NCI-H2081 (cell line): ENCODE measurements at regions not wholly inside any gene's neighbourhood (a gene's known extent, or its start where the extent isn't known, plus 50 kb on each side); places are given as distances from the start of the nearest gene placed in this dataset.
"Not testable (repeated sequence)": the region's sequence is repeated elsewhere in the genome, so short reads cannot be mapped to it uniquely, and the experiment has no call there.

Experiments
- DNase-seq, 2 experiments: peaks; one replicate each; lab custom pipeline; 2025; lab: John Stamatoyannopoulos, UW

- no peak for DNase-seq
Measured at GRCh38 chr6:152811785-152812184, 61.2 kb downstream of the VIP start.

- no peak for DNase-seq
Measured at GRCh38 chr6:152815230-152815872, 64.8 kb downstream of the VIP start.

- no peak for DNase-seq
Measured at GRCh38 chr6:152816055-152816454, 65.5 kb downstream of the VIP start.

GRCh38 chr6:152821525-152821924, 70.9 kb downstream of the VIP start:
- no peak for DNase-seq

- DNase-seq = no peak
Measured at GRCh38 chr6:152824666-152825065, 74.1 kb downstream of the VIP start.

GRCh38 chr6:152828431-152828830, 77.8 kb downstream of the VIP start:
- no peak for DNase-seq

- DNase-seq = not testable (repeated sequence)
Measured at GRCh38 chr6:152834366-152834765, 83.8 kb downstream of the VIP start.

GRCh38 chr6:152836523-152836922, 85.9 kb downstream of the VIP start:
- DNase-seq = no peak

- no peak for DNase-seq
Measured at GRCh38 chr6:152845421-152845820, 94.8 kb downstream of the VIP start.

- peak in 1 of 2 experiments; percentile 6 for DNase-seq
Measured at GRCh38 chr6:152846825-152847224, 96.2 kb downstream of the VIP start.

GRCh38 chr6:152848919-152849318, 98.3 kb downstream of the VIP start:
- no peak for DNase-seq

- no peak for DNase-seq
Measured at GRCh38 chr6:152854086-152854795, 103.6 kb downstream of the VIP start.

- no peak for DNase-seq
Measured at GRCh38 chr6:152858141-152858540, 107.5 kb downstream of the VIP start.

GRCh38 chr6:152859225-152859624, 108.6 kb downstream of the VIP start:
- no peak for DNase-seq

GRCh38 chr6:152863618-152864326, 113.2 kb downstream of the VIP start:
- peak; percentile 32 to 54 for DNase-seq

- DNase-seq = no peak
Measured at GRCh38 chr6:152874267-152874666, 108.6 kb downstream of the FBXO5 start.

GRCh38 chr6:152874846-152875568, 107.8 kb downstream of the FBXO5 start:
- DNase-seq = no peak

- no peak for DNase-seq
Measured at GRCh38 chr6:152879681-152880080, 103.2 kb downstream of the FBXO5 start.

- DNase-seq = no peak
Measured at GRCh38 chr6:152893187-152893586, 89.7 kb downstream of the FBXO5 start.

GRCh38 chr6:152896923-152897322, 85.9 kb downstream of the FBXO5 start:
- no peak for DNase-seq

GRCh38 chr6:152897807-152898399, 84.9 kb downstream of the FBXO5 start:
- DNase-seq = peak; percentile 18 to 25

- DNase-seq = no peak
Measured at GRCh38 chr6:152904678-152905077, 78.2 kb downstream of the FBXO5 start.
